GM21529 (cell line): ENCODE measurements at regions not wholly inside any gene's neighbourhood (a gene's known extent, or its start where the extent isn't known, plus 50 kb on each side); places are given as distances from the start of the nearest gene placed in this dataset.

Experiments used
- ATAC-seq: cut with Tn5 transposase; IDR thresholded peaks from one replicate; pipeline ENCODE4 v1.9.1; 2021; ENCODE audit not compliant: unreplicated experiment

DNA sequence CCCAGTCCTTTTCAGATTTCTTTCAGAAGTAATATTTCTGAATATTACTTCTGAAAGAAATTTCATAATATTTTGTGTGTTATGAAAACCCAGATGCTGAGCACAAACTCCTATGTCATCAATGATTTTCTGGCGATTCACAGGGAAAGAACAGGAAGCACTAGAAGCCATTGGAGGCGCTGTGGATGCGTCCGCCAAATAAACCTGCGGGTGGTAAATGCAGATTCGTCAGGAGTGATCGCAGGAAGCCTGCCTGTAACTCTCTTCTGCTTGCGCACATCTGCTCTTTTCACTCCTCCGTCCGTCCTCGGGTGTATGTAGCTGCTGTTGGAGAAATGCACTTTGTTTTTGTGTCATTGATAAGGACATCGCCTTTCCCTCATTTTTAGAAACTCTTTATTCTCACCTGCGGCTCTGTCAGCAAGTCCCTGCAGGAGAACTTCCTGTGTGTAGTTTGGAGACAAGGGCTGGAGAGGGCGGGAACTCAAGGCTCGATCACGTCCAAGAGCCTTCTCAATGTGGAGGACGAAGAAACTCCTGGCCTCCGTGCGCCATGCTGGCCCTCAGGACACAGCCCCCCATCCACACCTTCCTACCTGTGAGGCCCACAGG is 483.8 kb downstream of the GALR1 start:
- no peak for ATAC-seq

DNA sequence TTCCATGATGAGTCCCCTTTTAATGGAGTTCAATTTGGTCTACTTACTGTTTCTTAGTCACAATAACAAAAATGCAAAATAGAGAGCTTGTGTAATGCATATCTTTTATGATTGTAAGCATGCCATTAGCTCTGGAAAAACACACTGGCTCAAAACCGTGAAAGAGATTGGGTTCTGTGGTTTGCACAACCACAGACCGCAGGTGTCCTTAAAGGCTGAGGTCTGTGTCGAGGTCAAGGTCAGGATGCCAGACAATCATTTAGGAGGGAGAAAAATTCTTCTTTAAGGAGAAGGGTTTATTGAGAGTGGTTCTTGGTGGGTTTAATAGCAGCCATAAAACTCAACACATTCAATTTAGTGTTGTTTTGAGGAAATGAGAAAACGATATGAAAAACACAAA is 487.2 kb downstream of the GALR1 start:
- ATAC-seq = no peak

DNA sequence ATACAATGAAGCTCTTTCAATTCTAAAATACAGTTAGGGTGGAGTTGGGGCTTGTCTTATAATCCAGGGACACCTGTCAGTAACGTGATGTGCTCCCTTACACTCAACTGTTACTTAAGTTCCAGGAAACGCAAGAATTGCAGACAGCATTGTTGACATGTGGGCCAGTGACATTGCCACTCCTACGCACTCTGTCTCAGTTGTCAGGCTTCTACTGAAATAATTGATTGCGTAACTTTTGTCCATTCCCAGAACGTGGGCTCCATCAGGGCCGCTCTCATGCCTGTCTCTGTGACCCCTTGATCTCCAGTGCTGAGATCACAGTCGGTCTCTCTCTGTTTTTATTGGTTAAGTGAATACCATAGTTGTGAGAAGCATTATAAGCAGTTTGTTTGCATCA is 487.8 kb downstream of the GALR1 start:
- ATAC-seq = no peak

DNA sequence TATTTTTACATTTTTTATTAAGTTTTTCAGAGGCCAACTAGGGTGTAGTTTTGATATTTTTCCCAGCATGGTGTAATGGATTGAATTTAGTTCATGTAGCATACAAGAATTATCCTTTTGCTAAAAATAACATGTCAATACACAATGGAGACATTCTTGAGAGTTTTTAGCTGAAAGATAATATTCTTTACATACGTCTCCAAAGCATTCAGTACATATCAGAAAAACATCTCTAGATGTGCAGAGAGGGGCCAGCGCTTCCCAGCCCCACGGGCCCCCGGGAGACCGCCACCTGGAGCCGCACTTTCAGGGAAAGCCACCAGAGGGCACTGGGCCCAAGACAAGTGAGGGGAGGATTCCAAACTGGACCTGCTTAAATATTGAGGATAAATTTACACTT is 499.4 kb downstream of the GALR1 start:
- no peak for ATAC-seq

DNA sequence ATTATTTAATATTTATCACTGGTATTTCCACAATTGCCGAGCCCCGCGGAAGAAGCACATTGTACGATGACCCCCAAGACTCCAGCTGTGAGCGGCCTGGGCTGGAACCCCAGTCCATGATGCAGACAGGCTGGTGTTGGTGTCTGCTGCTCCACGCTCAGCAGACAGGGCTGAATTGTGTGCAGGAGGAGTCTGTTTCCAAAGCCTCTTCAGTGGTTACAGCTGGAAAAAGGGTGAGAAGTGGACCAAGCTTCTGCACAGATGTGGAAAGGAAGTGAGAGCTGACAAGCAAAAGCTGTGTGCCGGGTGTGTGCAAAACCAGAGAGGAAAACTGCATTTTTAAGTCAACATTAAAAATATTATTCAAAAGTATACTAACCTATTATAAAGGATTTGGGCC is 500.4 kb downstream of the GALR1 start:
- ATAC-seq = no peak

DNA sequence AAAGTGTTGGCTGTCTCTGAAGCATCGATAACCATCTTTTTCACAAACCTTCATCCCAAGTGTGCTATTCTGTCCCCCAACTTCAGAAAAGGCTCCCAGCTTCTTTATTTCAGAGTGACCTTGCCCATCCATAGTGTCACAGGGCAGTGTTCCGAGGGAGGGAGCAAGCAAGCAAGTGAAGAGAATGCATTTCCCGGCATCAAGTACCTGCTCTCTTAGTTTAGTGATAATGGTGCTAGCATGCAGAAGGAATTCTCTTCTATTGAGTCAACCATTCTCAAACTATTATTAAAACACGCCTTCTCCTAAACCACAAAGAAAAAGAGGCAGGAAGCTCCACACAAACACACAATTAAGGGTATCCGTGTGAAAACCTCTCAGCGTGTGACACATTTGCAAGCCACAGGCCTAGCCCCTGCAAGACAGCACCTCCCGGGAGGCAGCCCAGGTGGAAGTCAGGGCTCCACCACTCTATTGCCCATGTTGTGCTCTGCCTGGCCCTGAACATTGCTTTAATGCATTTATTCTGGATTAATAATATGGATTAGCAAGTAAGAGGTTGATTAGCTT is 504.9 kb downstream of the GALR1 start:
- no peak for ATAC-seq

DNA sequence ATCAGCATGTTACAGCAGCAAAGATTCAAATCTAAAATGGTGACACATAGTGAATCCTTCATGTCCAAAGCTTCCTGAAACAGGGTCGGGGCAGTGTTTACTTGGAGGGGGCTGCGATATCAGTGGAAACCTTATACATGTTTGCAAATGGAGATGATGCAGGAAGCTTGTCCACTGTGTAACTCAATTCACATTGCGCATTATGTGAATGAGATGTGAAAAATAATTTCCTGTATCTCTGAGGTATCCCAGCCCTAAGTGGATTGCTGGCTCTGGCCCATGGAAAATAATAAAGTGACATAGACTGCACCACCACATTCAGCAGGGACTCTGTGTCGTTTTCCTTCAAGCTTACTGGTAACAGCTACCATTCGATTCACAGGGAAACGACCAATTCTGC is 505.5 kb downstream of the GALR1 start:
- ATAC-seq = no peak

DNA sequence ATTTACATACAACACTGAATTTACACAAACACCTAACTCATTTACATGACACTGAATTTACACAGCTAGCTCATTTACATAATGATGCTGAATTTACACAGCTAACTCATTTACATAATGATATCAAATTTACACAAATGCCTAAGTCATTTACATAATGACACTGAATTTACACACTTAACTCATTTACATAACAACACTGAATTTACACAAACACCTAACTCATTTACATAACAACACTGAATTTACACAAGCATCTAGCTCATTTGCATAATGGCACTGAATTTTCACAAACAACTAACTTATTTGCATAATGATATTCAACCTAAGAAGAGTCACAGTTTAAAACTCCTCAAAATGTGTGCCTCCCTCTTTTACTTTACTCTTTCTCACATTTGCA is 511.7 kb downstream of the GALR1 start:
- no peak for ATAC-seq

DNA sequence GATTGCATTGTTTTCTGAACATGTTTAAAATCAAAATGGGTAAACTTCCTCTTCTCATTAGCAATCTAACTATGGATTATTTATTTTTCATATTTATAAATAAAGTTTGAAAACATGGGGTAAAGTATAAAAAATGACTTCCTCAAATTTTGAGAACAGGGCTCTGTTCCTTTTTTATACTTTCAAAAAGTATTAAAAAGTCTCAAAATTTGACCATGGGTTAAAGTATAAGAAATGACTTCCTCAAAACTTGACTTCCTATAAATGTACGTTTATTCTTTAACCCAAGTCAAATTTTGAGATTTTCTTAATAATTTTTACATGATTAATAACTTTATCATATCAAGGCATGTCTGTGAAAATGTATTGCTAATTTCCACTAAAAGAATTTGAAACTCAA is 512.4 kb downstream of the GALR1 start:
- ATAC-seq = no peak

DNA sequence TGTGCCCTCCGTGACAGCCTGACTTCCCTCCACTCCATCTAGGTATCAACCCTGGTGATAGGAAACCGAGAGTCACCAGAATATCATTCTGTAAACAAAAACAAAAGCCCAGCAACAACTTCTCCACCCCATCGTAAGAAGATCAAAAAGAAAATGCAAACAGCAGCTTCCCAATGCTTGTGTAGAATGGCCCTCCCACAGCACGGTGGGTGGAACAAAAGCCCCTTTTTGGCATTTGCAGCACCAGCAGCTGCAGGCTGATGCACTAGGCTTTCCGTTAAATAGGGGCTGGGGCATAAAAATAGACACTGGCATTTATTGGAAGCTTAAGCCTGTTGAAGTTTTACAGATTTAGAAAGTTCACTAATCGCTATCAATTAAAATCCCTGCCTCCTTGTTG is 513.0 kb downstream of the GALR1 start:
- no peak for ATAC-seq

DNA sequence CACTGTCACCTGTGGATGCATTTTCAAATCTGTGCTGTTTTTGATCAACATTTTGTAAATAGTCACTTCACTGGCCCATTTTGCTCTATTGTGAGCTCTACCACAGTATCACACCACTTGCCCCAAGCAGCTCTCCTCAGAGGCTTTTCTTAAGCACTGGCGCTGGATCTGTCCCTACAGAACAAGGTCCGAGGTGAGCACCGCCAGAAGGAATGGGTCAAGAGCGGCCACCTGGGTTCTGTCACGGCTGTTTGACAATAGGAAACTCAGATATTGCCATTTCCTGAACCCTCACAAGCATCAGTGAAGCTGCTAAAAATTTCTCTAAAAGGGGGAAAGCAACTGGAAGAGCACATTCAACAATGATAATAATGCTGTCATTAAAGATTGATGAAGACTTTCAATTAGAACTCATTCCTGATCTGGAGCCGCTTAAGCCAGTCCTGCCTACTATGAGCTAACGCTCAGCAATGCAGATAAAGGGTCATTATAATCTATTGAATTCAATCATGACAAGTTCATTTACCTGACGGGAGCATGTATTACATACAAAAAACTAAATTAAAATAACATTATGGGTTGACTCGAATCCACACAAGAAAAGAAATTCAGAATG is 514.0 kb downstream of the GALR1 start:
- ATAC-seq = no peak

DNA sequence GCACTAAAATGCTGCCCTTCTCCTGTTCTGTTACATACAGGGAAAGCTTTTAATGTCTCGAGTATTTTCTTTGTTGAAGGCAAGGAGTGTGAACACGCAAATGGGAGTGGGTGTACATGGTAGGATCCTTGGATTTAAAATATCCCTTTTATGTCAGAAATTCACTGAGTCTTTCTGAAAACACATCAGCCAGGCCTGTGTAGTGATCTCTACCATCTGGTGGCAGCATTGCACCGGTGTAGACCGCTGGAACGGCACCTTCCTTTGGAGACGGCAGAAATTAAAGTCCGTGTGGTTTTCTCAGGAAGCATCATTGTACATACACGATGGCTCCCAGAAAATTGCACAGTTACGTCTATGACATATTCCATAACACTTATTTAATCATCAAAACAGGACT is 515.8 kb downstream of the GALR1 start:
- no peak for ATAC-seq

DNA sequence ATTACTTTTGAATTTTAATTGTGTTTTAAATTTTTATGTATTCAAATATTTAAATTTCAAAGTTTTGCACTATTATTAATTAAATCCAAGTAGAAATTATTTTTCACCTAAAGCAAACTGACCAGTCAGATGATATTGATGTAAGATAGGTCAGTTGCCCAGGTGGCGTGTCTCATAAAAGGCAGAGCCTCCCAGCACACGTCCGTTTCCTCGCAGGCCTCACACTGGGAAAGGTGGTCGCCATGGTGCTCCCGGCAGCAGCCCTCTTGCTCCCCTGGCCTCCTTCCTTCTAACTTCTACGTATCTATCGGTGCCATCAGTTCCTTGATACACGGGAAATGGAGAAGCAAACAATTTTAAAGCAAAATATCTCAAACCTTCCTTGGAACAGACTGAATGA is 516.8 kb downstream of the GALR1 start:
- ATAC-seq = no peak

DNA sequence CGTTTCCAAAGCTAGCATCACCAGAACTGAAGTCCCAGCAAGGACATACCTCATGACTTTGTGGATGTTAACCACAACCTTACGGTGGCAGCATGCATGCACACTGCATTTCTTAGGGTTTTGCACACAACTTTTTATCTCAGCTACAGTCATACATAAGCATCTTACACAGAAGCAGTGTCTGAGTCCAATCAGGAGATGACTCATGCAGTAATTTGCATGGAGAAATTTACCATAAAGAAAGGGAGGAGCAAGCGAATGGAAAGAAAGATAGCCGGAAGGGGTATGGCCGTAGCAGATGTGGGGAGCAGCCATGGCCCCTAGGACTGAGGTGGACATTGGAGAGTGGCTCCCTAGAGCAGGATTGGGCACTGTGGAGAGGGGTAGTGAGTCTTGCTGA is 522.5 kb downstream of the GALR1 start:
- no peak for ATAC-seq

DNA sequence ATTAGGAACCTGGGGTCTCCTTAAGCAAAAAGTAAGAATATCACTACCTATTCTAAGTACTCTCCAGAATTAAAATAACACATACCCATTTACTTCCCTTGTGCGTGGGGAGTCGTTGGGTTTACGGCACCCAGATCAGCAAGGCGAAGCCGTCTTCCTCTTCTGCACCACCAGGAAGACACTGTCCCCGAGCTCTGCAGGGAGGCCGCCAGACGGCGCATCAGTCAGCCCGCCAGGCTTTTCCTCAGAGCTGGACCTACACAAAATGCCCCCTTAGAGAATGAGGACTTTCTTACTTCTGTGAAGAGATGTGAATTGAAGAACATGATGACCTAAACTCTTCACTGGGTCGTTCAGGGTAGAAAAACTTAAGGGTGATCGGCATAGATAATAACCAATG is 526.5 kb downstream of the GALR1 start:
- ATAC-seq = no peak

DNA sequence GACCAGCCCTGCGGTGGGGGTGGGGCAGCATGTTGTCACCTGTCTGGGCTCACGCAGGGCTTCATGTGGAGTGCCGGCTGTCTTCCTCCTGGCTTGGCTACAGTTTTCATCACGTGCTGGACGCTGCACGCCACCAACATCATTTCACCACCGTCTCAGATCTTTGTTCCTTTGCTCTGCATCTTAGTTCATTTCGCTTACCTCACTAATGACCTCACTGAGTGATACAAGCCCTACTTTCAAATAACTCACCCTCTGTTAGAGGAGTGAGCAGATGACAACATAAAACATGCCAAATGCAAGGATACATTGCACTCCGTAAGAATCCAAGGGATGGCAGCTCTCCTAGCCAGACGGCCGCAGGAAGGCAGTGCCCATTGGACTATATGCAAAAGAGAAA is 527.5 kb downstream of the GALR1 start:
- ATAC-seq = no peak

DNA sequence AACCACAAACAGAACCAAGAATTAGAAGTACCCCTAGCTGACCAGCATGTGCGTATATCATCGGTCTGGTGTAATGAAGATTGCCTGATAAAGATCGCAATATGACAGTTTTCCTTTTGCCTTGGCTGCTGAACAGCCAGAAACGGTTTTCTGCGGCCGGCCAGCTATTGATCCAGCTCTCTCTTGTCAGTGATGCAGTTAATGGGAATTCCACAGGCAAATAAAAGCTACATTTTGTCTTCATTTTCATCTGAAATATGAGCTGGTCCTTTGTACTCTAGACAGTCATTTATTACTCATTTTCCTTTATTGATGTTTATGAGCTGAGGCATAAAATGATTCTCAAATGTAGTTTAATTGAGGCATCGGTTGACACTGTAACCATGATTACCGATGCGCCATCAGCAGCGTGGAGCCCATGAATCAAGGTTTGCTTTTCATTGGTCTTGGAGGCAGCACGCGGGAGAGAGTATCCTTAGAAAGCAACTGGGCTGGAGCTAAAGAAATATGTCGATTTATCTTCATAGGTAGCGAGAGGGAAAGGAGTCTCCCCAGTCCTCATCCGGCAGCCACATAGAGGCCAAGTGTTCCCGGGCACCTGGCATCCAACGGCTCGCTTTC is 535.2 kb downstream of the GALR1 start:
- ATAC-seq = no peak

DNA sequence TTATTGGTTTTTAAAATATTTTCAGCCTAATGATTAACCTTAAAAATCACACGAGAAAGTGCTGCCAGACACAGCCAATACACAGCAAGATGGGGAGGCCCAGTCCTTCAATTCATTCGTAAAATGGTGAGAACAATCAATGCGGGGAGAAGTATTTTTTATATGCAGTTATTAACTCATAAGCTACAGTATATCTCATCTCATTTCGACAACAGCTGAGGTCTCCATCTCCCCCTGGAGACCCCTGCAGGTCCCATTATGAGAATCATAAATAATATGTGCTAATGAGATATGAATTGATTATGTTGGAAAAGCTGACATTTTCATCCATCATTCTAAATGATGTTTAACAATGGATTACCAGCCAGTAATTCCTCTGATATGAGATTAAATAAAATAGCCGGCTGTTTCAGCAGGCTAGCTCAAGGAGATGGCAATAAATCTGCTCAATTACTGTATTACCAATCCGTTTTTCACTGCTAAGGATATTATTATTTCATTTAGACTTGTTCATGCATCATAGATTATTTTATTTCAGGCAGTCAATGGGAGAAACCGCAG is 535.8 kb downstream of the GALR1 start:
- no peak for ATAC-seq

DNA sequence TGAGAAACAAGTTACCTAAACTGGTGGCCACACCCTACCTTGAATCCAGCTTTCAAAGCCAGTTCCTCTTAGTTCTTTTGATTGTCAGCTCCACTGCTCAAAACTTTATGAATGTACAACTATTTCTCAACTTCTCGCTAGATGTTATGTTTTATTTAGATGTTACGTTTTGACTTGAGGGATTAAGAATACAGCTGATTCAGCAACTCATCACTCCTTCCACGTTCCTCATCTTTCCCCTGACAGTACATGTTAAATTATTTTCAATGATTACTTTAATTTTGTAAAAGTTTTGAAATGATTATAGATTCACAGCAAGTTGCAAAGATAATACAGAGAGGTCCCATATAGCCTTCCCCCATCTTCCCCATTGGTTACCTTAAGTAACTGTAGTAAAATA is 553.4 kb downstream of the GALR1 start:
- no peak for ATAC-seq

DNA sequence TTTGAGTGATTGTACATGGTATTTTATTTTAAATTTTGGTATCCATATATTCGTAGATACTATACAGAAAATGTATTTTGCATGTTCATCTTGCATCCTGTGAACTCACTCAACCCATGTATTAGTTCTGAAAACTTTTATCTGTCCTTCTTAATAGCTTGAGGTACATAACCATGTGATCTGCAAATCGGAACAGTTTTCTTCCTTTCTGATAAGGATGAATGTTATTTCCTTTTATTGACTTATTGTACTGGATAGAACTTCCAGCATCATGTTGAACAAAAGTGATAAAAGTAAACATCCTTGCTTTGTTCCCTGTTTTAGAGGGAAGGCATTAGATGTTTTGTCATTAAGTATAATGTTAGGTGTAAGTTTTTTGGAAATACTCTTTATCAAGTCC is 554.7 kb downstream of the GALR1 start:
- ATAC-seq = no peak

DNA sequence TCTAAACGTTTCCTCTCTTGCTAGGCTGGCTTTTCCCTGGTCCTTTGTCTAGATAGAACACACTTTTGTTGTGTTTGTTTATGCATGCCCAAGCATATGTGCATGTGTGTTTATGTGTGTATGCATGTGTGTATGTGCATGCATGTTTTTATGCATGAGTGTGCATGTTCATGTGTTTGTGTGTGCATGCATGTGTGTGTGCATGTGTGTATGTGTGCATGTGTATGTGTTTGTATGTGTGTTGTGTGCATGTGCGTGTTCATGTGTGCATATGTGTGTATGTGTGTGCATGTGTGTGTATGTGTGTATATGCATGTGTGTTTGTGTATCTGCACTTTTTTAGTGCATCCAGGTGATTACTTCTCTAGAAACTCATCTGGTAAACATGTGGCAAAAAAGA is 558.0 kb downstream of the GALR1 start:
- ATAC-seq = no peak

DNA sequence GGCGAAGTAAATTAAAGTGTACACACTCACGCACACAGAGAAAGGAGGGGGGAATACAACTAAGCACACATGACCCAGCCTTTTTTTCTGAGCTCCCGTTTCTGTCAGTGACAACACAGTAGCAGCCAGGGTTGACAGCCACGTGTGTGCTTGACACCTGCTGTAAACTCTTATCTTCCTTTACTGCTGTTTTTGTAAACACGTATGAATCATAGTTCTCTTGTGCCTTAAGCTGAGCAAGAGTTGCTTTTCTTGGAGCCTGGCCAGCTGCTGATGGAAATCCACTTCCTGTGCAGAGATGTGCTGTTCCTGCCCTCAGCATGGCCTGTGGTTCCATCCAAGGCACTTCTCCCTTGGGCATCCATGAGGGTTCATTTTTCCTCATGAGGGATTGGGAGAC is 561.9 kb downstream of the GALR1 start:
- no peak for ATAC-seq
